K562 (cell line): ENCODE measurements at regions not wholly inside any gene's neighbourhood (a gene's known extent, or its start where the extent isn't known, plus 50 kb on each side); places are given as distances from the start of the nearest gene placed in this dataset.
"Not testable (repeated sequence)": the region's sequence is repeated elsewhere in the genome, so short reads cannot be mapped to it uniquely, and the experiment has no call there.

ENCODE experiments used
- POLR2A ChIP-seq: fragments of 450-650 bp; conservative IDR thresholded peaks from 2 replicates; pipeline ENCODE4 v1.6.1; 2016
- RBM39 ChIP-seq: fragments of 200-400 bp; formaldehyde crosslinking; optimal IDR thresholded peaks from 2 replicates; pipeline ENCODE3; 2018; ENCODE audit warnings: low read depth, low read length

- TF ChIP-seq POLR2A, RBM39: not testable (repeated sequence)
Measured at GRCh38 chr11:71781491-71781890, 51.5 kb upstream of the DEFB108B start.
